Spleen (tissue), 11 donors: ENCODE measurements at regions not wholly inside any gene's neighbourhood (a gene's known extent, or its start where the extent isn't known, plus 50 kb on each side); places are given as distances from the start of the nearest gene placed in this dataset.

Experiments
- DNase-seq: peaks from one replicate; pipeline ENCODE4 v3.0.0-alpha.2; 2020
- H3K27ac ChIP-seq, 8 donors: fragments of 200-600 bp; sonication (generic) in 7 of 8; 1 replicate in 4 of 8; 2 replicates in 4 of 8; pipeline versions ENCODE4 v1.5.0 to v1.8.0; 2016 to 2021; ENCODE audit warnings: inconsistent platforms in 4 of 8, mild to moderate bottlenecking in 4 of 8, moderate library complexity in 1 of 8
- H3K27me3 ChIP-seq, 7 donors: fragments of 200-600 bp; sonication (generic) in 6 of 7; replicated peaks in 1 of 7; 1 replicate in 4 of 7; 2 replicates in 3 of 7; pipeline versions ENCODE4 v1.5.0 to v1.8.0; 2016 to 2021; ENCODE audit warnings: inconsistent platforms in 3 of 7, mild to moderate bottlenecking in 1 of 7
- H3K36me3 ChIP-seq, 6 donors: fragments of 200-600 bp; sonication (generic) in 5 of 6; 1 replicate in 4 of 6; 2 replicates in 2 of 6; pipeline versions ENCODE4 v1.5.0 to v1.8.0; 2016 to 2021; ENCODE audit warnings: inconsistent platforms in 2 of 6
- H3K4me1 ChIP-seq, 6 donors: fragments of 200-600 bp; sonication (generic) in 5 of 6; 1 replicate in 3 of 6; 2 replicates in 3 of 6; pipeline versions ENCODE4 v1.5.0 to v1.8.0; 2016 to 2021; ENCODE audit warnings: inconsistent platforms in 3 of 6
- H3K4me3 ChIP-seq, 8 donors: fragments of 200-600 bp; sonication (generic) in 7 of 8; 1 replicate in 4 of 8; 2 replicates in 4 of 8; pipeline versions ENCODE4 v1.5.0 to v1.8.0; 2016 to 2021; ENCODE audit warnings: inconsistent platforms in 4 of 8, mild to moderate bottlenecking in 4 of 8, moderate library complexity in 2 of 8
- H3K9me3 ChIP-seq, 8 donors: fragments of 200-600 bp; sonication (generic) in 7 of 8; 1 replicate in 4 of 8; 2 replicates in 4 of 8; pipeline versions ENCODE4 v1.5.0 to v1.8.0; 2016 to 2021; ENCODE audit warnings: inconsistent platforms in 4 of 8
- POLR2A ChIP-seq, 3 donors: fragments of 450-650 bp; IDR thresholded peaks; one replicate each; pipeline ENCODE4 v1.5.1; 2017; ENCODE audit warnings: antibody characterized with exemption in 3 of 3, mild to moderate bottlenecking in 1 of 3
- POLR2AphosphoS5 ChIP-seq, 3 donors: sonication (generic); formaldehyde crosslinking; IDR thresholded peaks; one replicate each; pipeline ENCODE4 v1.5.1; 2017; ENCODE audit warnings: antibody characterized with exemption in 3 of 3
- WGBS, 5 donors: extraction: QIAGEN DNeasy Blood & Tissue Kit in 3 of 5; methylation state at CpG; one replicate each; pipeline versions ENCODE4 v1.1.5 to v1.1.7; 2013 to 2018; 5-methylcytosine and 5-hydroxymethylcytosine counted together
- intact Hi-C: fragments of 100-400 bp; cut with DNase I; formaldehyde crosslinking; loops from one replicate; pipeline ENCODE4 v1.15.0; 2023; ENCODE audit warnings: low total_unique reads
- TF ChIP-seq, protein P1 (sequence below), 11 experiments: fragments of 200-600 bp in 7 of 11; fragments of 450-650 bp in 4 of 11; sonication (generic) in 4 of 11; IDR thresholded peaks in 8 of 11; conservative IDR thresholded peaks in 3 of 11; 1 replicate in 7 of 11; 2 replicates in 4 of 11; pipeline versions ENCODE4 v1.4.0 to v1.8.0; 2016 to 2021; ENCODE audit warnings: antibody characterized with exemption in 11 of 11, inconsistent platforms in 4 of 11, mild to moderate bottlenecking in 1 of 11
- donor health status: healthy with polysubstance abuse.
- donor health status: DM: no; HTN: no; CAD: no; lungs with moderate emphysema.
- donor health status: DM: no; HTN: no; CAD: no.
- donor health status: Bipolar disorder and iron deficiency.
- donor health status: healthy.
- donor health status: DM: no; HTN: no; CAD: no.
- donor health status: DM: yes; HTN: yes; CAD: no.

DNA sequence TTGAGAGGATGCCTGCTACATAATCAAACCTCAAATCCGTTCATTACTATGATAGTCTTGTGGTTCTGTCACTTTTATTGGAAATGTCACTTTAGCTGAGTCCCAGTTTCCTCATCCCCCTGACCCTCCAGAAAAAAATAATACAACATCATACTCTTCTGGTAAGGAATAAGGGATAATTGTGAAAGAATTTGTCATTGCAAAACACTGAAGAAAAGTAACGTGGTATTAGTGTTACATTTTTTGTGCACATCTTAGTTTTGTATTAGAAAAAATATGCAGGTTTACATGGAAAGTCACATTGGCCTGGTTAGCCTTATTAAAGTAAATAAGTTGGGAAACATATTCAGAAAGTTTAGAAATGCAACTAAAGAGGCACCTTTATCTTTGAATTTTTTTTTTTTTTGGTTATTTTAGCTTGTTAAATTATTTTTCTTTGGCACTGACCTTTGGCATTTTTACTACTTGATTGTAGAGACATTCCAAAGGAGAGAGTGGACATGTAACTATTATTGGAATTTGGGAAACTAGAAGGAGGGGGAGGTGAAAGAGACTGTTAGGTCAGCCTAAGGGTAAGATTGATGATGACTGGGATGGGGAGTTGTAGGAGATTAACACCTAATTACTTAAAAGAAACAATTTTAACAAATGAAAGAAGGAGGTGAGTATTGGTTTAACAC lies 462.2 kb upstream of the RARB start:
- Histone ChIP-seq H3K27me3 (no peaks in the 10 kb centered on the region), H3K36me3 (no peaks in the 10 kb centered on the region), H3K4me1 (no peaks in the 10 kb centered on the region), H3K27ac (no peak overlapping the region), H3K9me3 (no peaks in the 10 kb centered on the region), H3K4me3 (no peak overlapping the region)
- TF ChIP-seq POLR2A (IDR thresholded peaks at IDR 0.05) (no peak), POLR2AphosphoS5 (IDR thresholded peaks at IDR 0.05) (no peak)
- TF ChIP-seq, protein P1, sequence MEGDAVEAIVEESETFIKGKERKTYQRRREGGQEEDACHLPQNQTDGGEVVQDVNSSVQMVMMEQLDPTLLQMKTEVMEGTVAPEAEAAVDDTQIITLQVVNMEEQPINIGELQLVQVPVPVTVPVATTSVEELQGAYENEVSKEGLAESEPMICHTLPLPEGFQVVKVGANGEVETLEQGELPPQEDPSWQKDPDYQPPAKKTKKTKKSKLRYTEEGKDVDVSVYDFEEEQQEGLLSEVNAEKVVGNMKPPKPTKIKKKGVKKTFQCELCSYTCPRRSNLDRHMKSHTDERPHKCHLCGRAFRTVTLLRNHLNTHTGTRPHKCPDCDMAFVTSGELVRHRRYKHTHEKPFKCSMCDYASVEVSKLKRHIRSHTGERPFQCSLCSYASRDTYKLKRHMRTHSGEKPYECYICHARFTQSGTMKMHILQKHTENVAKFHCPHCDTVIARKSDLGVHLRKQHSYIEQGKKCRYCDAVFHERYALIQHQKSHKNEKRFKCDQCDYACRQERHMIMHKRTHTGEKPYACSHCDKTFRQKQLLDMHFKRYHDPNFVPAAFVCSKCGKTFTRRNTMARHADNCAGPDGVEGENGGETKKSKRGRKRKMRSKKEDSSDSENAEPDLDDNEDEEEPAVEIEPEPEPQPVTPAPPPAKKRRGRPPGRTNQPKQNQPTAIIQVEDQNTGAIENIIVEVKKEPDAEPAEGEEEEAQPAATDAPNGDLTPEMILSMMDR (IDR thresholded peaks at IDR 0.05 in 8 of 11, conservative IDR thresholded peaks at IDR 0.05 in 3 of 11), result no peak
- 61 to 88% (median 69%) methylated on average over 2 of the region's 2 CpGs for WGBS, 5 donors
- DNase-seq, result no peak
- intact Hi-C loops, result loop anchor here (10.0 kb wide), 1 partner anchor 629 kb away; no protein-coding TSS in a partner anchor

- Histone ChIP-seq H3K36me3 (no peaks in the 10 kb centered on the region), H3K9me3 (peaks cover 0 to 3% (median 0%) of the 10 kb centered on the region in 8 donors), H3K4me1 (no peaks in the 10 kb centered on the region), H3K27ac (no peak overlapping the region), H3K27me3 (no peaks in the 10 kb centered on the region), H3K4me3 (no peak overlapping the region)
- 89 to 97% (median 92%) methylated on average over 1 of the region's 1 CpG for WGBS, 5 donors
- no peak for DNase-seq
- intact Hi-C loops, result loop anchor here (10.0 kb wide), 1 partner anchor 627 kb away; no protein-coding TSS in a partner anchor
- TF ChIP-seq POLR2AphosphoS5 (IDR thresholded peaks at IDR 0.05) (no peak), POLR2A (IDR thresholded peaks at IDR 0.05) (no peak)
- TF ChIP-seq, protein P1 (IDR thresholded peaks at IDR 0.05 in 8 of 11, conservative IDR thresholded peaks at IDR 0.05 in 3 of 11), result no peak
These were observed 460.0 kb upstream of the RARB start for GRCh38 chr3:24968036-24968435.

DNA sequence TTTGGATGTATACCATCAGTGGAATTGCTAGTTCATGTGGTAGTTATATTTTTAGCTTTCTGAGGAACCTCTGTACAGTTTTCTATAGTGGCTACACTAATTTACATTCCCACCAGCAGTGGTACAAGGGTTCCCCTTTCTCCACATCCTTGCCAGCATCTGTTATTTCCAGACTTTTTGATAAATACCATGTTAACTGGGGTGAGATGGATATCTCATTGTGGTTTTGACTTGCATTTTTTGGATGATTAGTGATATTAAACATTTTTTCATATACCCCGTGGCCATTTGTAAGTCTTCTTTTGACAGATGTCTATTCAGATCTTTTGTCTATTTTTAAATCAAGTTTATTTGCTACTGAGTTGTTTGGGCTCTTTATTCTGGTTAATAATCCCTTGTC lies 455.6 kb upstream of the RARB start:
- no peaks in the 10 kb centered on the region for H3K27me3 ChIP-seq
- 46 to 71% (median 59%) methylated on average over 1 of the region's 1 CpG for WGBS, 5 donors
- no peak for DNase-seq
- no peak overlapping the region for H3K4me3 ChIP-seq
- no peak for TF ChIP-seq POLR2A (IDR thresholded peaks at IDR 0.05)
- no peak for TF ChIP-seq POLR2AphosphoS5 (IDR thresholded peaks at IDR 0.05)
- H3K4me1 ChIP-seq, result no peaks in the 10 kb centered on the region
- H3K9me3 ChIP-seq, result peaks cover 0 to 23% (median 5%) of the 10 kb centered on the region in 8 donors
- intact Hi-C loops, result no loop called here
- no peaks in the 10 kb centered on the region for H3K36me3 ChIP-seq
- H3K27ac ChIP-seq, result no peak overlapping the region

DNA sequence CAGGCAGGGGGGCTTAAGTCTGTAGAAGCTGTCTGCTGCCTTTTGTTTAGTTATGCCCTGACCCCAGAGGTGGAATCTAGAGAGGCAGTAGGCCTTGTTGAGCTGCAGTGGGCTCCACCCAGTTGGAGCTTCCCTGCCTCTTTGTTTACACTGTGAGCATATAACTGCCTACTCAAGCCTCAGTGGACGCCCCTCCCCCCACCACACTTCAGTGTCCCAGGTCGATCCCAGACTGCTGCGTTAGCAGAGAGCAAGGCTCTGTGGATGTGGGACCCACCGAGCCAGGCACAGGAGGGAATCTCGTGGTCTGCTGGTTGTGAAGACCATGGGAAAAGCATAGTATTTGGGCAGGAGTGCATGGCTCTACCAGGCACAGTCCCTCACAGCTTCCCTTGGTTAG lies 446.8 kb upstream of the RARB start:
- Histone ChIP-seq H3K4me3 (no peak overlapping the region), H3K4me1 (no peaks in the 10 kb centered on the region), H3K36me3 (no peaks in the 10 kb centered on the region), H3K27ac (no peak overlapping the region), H3K27me3 (no peaks in the 10 kb centered on the region), H3K9me3 (peaks cover 0 to 11% (median 2%) of the 10 kb centered on the region in 8 donors)
- 67 to 95% (median 86%) methylated on average over 5 of the region's 5 CpGs for WGBS, 5 donors
- DNase-seq, result no peak
- TF ChIP-seq POLR2A (IDR thresholded peaks at IDR 0.05) (no peak), POLR2AphosphoS5 (IDR thresholded peaks at IDR 0.05) (no peak)
- TF ChIP-seq, protein P1 (IDR thresholded peaks at IDR 0.05 in 8 of 11, conservative IDR thresholded peaks at IDR 0.05 in 3 of 11), result no peak
- intact Hi-C loops, result no loop called here
